ENCODE measurements at regions not wholly inside any gene's neighbourhood (a gene's known extent, or its start where the extent isn't known, plus 50 kb on each side); places are given as distances from the start of the nearest gene placed in this dataset.
A peak's percentile ranks its signal among the peaks of the same experiment; 100 is the strongest.

DNA sequence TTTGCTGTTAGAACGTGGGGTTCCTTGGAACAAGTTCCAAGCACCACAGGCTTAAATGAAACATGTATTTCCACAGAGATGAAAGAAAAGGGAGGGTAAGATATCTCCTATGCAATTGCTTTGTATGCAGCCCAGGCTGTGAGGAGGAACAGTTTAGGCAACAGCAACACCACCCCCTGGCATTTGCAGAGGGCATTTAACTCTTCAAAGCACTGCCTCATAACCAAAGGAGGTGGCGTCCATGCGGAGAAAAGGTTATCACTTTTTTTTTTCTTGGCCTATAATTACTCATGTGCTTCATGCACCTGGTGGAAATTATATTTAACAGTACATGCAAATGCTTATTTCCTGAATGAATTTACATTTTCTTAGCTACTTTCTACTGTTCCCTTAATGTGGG lies 286.0 kb downstream of the LPIN1 start:
- Histone ChIP-seq H3K4me3 (replicated peaks in 1 of 2; ENCODE audit: low read depth in 1 of 2, low read length in 2 of 2) (no peak overlapping the region), H3K36me3 (ENCODE audit: control insufficient read depth in 1 of 2, insufficient read depth in 2 of 2, low read length in 2 of 2) (no peaks in the 10 kb centered on the region), H3K9me2 (ENCODE audit: insufficient read depth) (no peaks in the 10 kb centered on the region), H2AFZ (ENCODE audit: low read depth, low read length, poor library complexity, severe bottlenecking) (no peak overlapping the region), H3K9ac (ENCODE audit: low read length) (no peak overlapping the region), H3K79me2 (ENCODE audit: insufficient read depth, low read length) (no peaks in the 10 kb centered on the region), H3K27me3 (ENCODE audit: insufficient read depth, low read length) (no peaks in the 10 kb centered on the region), H4K20me1 (ENCODE audit: insufficient read depth) (no peaks in the 10 kb centered on the region), H3K4me1 (ENCODE audit: control insufficient read depth in 1 of 2, insufficient read depth in 2 of 2, low read length in 2 of 2) (peaks cover 0 to 7% of the 10 kb centered on the region in 2 experiments; a peak in 1 of 4 replicates), H3K9me3 (ENCODE audit: control insufficient read depth in 1 of 2, insufficient read depth in 1 of 2, low read depth in 1 of 2, low read length in 2 of 2) (no peaks in the 10 kb centered on the region), H3K27ac (ENCODE audit: low read depth, low read length) (no peak overlapping the region), H3K4me2 (ENCODE audit: low read length) (no peak overlapping the region)
- POLR2A ChIA-PET, result no interaction called here
- BruUV-seq (replicated peaks), result no TSS peak
- DNase-seq (ENCODE audit: low read depth, low spot score) (no peak), ATAC-seq (no peak)
- intact Hi-C loops (cut with micrococcal nuclease), result no loop called here
- RAD21 ChIA-PET (ENCODE audit: low non-redundant PET in 1 of 2, low total read pairs in 2 of 2, uncharacterized antibody in 2 of 2, unreplicated experiment in 2 of 2), result no interaction called here
- TF ChIP-seq RAD21 (IDR thresholded peaks at IDR 0.05; ENCODE audit: low read depth) (0 out of 2 replicates have a peak, but pooled peaks have one; percentile 20), TCF7L2 (IDR thresholded peaks at IDR 0.05; ENCODE audit: borderline replicate concordance, extremely low read depth, insufficient read depth, insufficient read length) (no peak)
- CTCF ChIA-PET, result no interaction called here

DNA sequence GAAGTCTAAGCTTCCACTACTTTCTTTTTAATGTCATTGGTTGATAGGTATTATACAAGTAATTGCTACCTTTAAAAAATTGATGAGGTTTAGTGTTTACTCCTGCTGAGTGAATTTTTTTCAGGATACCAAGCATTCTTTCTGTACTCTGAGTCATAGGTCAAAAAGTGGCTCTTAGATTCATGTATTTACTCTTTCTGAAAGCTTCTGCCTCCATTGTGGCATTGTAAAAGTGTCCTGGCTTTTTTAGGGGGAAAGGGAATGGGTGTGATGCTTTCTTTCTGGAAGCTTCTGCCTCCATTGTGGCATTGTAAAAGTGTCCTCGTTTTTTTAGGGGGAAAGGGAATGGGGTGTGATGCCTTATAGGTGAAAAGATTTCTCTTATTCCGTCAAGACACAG lies 286.5 kb downstream of the LPIN1 start:
- no peak for ATAC-seq
- DNase-seq (ENCODE audit: low read depth, low spot score), result no peak
- H3K27ac ChIP-seq (ENCODE audit: low read depth, low read length), result no peak overlapping the region
- intact Hi-C loops (cut with micrococcal nuclease), result no loop called here
- H3K4me2 ChIP-seq (ENCODE audit: low read length), result no peak overlapping the region
- H3K4me3 ChIP-seq (replicated peaks in 1 of 2; ENCODE audit: low read depth in 1 of 2, low read length in 2 of 2), result no peak overlapping the region
- no peaks in the 10 kb centered on the region for H3K79me2 ChIP-seq (ENCODE audit: insufficient read depth, low read length)
- no TSS peak for BruUV-seq (replicated peaks)
- H4K20me1 ChIP-seq (ENCODE audit: insufficient read depth), result no peaks in the 10 kb centered on the region
- ChIA-PET POLR2A (no interaction called here), RAD21 (ENCODE audit: low non-redundant PET in 1 of 2, low total read pairs in 2 of 2, uncharacterized antibody in 2 of 2, unreplicated experiment in 2 of 2) (no interaction called here), CTCF (no interaction called here)
- H3K9me3 ChIP-seq (ENCODE audit: control insufficient read depth in 1 of 2, insufficient read depth in 1 of 2, low read depth in 1 of 2, low read length in 2 of 2), result no peaks in the 10 kb centered on the region
- TF ChIP-seq SP1 (IDR thresholded peaks at IDR 0.05; ENCODE audit: low read depth) (no peak), FOSL1 (IDR thresholded peaks at IDR 0.05; ENCODE audit: low read depth) (no peak), RAD21 (IDR thresholded peaks at IDR 0.05; ENCODE audit: low read depth) (no peak), TCF7L2 (IDR thresholded peaks at IDR 0.05; ENCODE audit: borderline replicate concordance, extremely low read depth, insufficient read depth, insufficient read length) (no peak), ZFX (IDR thresholded peaks at IDR 0.05) (no peak), SRF (IDR thresholded peaks at IDR 0.05; ENCODE audit: low read depth) (no peak), EGR1 (IDR thresholded peaks at IDR 0.05; ENCODE audit: low read depth) (no peak), YY1 (IDR thresholded peaks at IDR 0.05; ENCODE audit: extremely low read depth, insufficient replicate concordance, low read depth, low read length) (no peak), CEBPB (IDR thresholded peaks at IDR 0.05; ENCODE audit: low read depth) (no peak), EZH2 (IDR thresholded peaks at IDR 0.05) (no peak), JUND (IDR thresholded peaks at IDR 0.05) (no peak), POLR2A (IDR thresholded peaks at IDR 0.05; ENCODE audit: borderline replicate concordance, extremely low read depth, insufficient read depth, insufficient read length) (no peak), POLR2AphosphoS5 (IDR thresholded peaks at IDR 0.05; ENCODE audit: low read depth, low read length) (no peak)
- TF ChIP-seq, protein P1, sequence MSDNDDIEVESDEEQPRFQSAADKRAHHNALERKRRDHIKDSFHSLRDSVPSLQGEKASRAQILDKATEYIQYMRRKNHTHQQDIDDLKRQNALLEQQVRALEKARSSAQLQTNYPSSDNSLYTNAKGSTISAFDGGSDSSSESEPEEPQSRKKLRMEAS (IDR thresholded peaks at IDR 0.05), result no peak
- TF ChIP-seq, protein P2, sequence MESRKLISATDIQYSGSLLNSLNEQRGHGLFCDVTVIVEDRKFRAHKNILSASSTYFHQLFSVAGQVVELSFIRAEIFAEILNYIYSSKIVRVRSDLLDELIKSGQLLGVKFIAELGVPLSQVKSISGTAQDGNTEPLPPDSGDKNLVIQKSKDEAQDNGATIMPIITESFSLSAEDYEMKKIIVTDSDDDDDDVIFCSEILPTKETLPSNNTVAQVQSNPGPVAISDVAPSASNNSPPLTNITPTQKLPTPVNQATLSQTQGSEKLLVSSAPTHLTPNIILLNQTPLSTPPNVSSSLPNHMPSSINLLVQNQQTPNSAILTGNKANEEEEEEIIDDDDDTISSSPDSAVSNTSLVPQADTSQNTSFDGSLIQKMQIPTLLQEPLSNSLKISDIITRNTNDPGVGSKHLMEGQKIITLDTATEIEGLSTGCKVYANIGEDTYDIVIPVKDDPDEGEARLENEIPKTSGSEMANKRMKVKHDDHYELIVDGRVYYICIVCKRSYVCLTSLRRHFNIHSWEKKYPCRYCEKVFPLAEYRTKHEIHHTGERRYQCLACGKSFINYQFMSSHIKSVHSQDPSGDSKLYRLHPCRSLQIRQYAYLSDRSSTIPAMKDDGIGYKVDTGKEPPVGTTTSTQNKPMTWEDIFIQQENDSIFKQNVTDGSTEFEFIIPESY (IDR thresholded peaks at IDR 0.05; ENCODE audit: extremely low read depth, insufficient replicate concordance, low read length), result no peak
- no peaks in the 10 kb centered on the region for H3K27me3 ChIP-seq (ENCODE audit: insufficient read depth, low read length)
- H3K4me1 ChIP-seq (ENCODE audit: control insufficient read depth in 1 of 2, insufficient read depth in 2 of 2, low read length in 2 of 2), result peaks cover 0 to 7% of the 10 kb centered on the region in 2 experiments; a peak in 1 of 4 replicates
- no peaks in the 10 kb centered on the region for H3K9me2 ChIP-seq (ENCODE audit: insufficient read depth)
- H2AFZ ChIP-seq (ENCODE audit: low read depth, low read length, poor library complexity, severe bottlenecking), result no peak overlapping the region
- no peak overlapping the region for H3K9ac ChIP-seq (ENCODE audit: low read length)
- H3K36me3 ChIP-seq (ENCODE audit: control insufficient read depth in 1 of 2, insufficient read depth in 2 of 2, low read length in 2 of 2), result no peaks in the 10 kb centered on the region
